Esophagus squamous epithelium (tissue), 5 donors: ENCODE measurements at regions not wholly inside any gene's neighbourhood (a gene's known extent, or its start where the extent isn't known, plus 50 kb on each side); places are given as distances from the start of the nearest gene placed in this dataset.

Experiments used
- DNase-seq: peaks from one replicate; lab custom pipeline; 2025; lab: John Stamatoyannopoulos, UW
- H3K27ac ChIP-seq, 4 donors: fragments of 200-600 bp; sonication (generic); one replicate each; pipeline ENCODE4 v1.5.1; 2016 to 2019; ENCODE audit warnings: mild to moderate bottlenecking in 1 of 4
- H3K27me3 ChIP-seq, 4 donors: fragments of 200-600 bp; sonication (generic); 1 replicate in 3 of 4; 2 replicates in 1 of 4; pipeline versions ENCODE4 v1.5.1 to v1.6.0; 2017 to 2021; ENCODE audit warnings: antibody characterized with exemption in 1 of 4
- H3K36me3 ChIP-seq, 3 donors: fragments of 200-600 bp; sonication (generic); one replicate each; pipeline ENCODE4 v1.5.1; 2016 to 2019
- H3K4me1 ChIP-seq, 3 donors: fragments of 200-600 bp; sonication (generic); one replicate each; pipeline ENCODE4 v1.5.1; 2017 to 2019
- H3K4me3 ChIP-seq, 4 donors: fragments of 200-600 bp; sonication (generic); 1 replicate in 3 of 4; 2 replicates in 1 of 4; pipeline ENCODE4 v1.5.1; 2016 to 2019; ENCODE audit warnings: mild to moderate bottlenecking in 2 of 4, moderate library complexity in 1 of 4
- H3K9me3 ChIP-seq, 3 donors: fragments of 200-600 bp; sonication (generic); one replicate each; pipeline ENCODE4 v1.5.1; 2016 to 2019
- CTCF ChIP-seq, 6 experiments: fragments of 450-650 bp in 4 of 6; fragments of 200-600 bp in 2 of 6; sonication (generic) in 2 of 6; IDR thresholded peaks; one replicate each; pipeline ENCODE4 v1.5.1; 2016 to 2019; ENCODE audit warnings: antibody characterized with exemption in 6 of 6, mild to moderate bottlenecking in 4 of 6, moderate library complexity in 4 of 6
- POLR2A ChIP-seq, 4 donors: fragments of 450-650 bp; IDR thresholded peaks; one replicate each; pipeline ENCODE4 v1.6.1; 2017; ENCODE audit warnings: antibody characterized with exemption in 4 of 4, mild to moderate bottlenecking in 4 of 4, moderate library complexity in 3 of 4
- WGBS, 2 donors: methylation state at CpG; one replicate each; pipeline ENCODE4 v1.1.5; 2018; 5-methylcytosine and 5-hydroxymethylcytosine counted together
- intact Hi-C: fragments of 100-400 bp; cut with DNase I; formaldehyde crosslinking; loops from one replicate; pipeline ENCODE4 v1.15.0; 2022
- donor health status: DM: yes; HTN: yes; CAD: no.

GRCh38 chr4:23973308-23973855 lies 83.5 kb upstream of the PPARGC1A start:
- WGBS, 2 donors: 56 to 79% methylated on average over 1 of the region's 1 CpG
- no peak overlapping the region for H3K27ac ChIP-seq
- no peak for DNase-seq
- H3K4me1 ChIP-seq: peaks cover 0 to 3% (median 0%) of the 10 kb centered on the region in 3 donors
- intact Hi-C loops: no loop called here
- no peaks in the 10 kb centered on the region for H3K36me3 ChIP-seq
- no peak overlapping the region for H3K4me3 ChIP-seq
- H3K9me3 ChIP-seq: no peaks in the 10 kb centered on the region
- no peak for TF ChIP-seq POLR2A (IDR thresholded peaks at IDR 0.05)
- TF ChIP-seq CTCF (IDR thresholded peaks at IDR 0.05): no peak
- no peaks in the 10 kb centered on the region for H3K27me3 ChIP-seq

GRCh38 chr4:23972805-23973204 lies 83.0 kb upstream of the PPARGC1A start:
- no peak overlapping the region for H3K27ac ChIP-seq
- no peaks in the 10 kb centered on the region for H3K36me3 ChIP-seq
- no peak for DNase-seq
- TF ChIP-seq POLR2A (IDR thresholded peaks at IDR 0.05) (no peak), CTCF (IDR thresholded peaks at IDR 0.05) (no peak)
- intact Hi-C loops: no loop called here
- 48 to 60% methylated on average over 3 of the region's 3 CpGs for WGBS, 2 donors
- peaks cover 0 to 3% (median 0%) of the 10 kb centered on the region in 3 donors for H3K4me1 ChIP-seq
- no peak overlapping the region for H3K4me3 ChIP-seq
- no peaks in the 10 kb centered on the region for H3K9me3 ChIP-seq
- H3K27me3 ChIP-seq: no peaks in the 10 kb centered on the region

GRCh38 chr4:23972187-23972586 lies 82.3 kb upstream of the PPARGC1A start:
- Histone ChIP-seq H3K27ac (no peak overlapping the region), H3K27me3 (no peaks in the 10 kb centered on the region), H3K36me3 (no peaks in the 10 kb centered on the region), H3K9me3 (no peaks in the 10 kb centered on the region), H3K4me1 (peaks cover 0 to 3% (median 0%) of the 10 kb centered on the region in 3 donors), H3K4me3 (no peak overlapping the region)
- intact Hi-C loops: no loop called here
- no peak for TF ChIP-seq POLR2A (IDR thresholded peaks at IDR 0.05)
- WGBS, 2 donors: 51 to 79% methylated on average over 2 of the region's 2 CpGs
- no peak for DNase-seq

GRCh38 chr4:23970201-23970850 lies 80.5 kb upstream of the PPARGC1A start:
- Histone ChIP-seq H3K9me3 (no peaks in the 10 kb centered on the region), H3K27ac (no peak overlapping the region), H3K4me3 (no peak overlapping the region), H3K4me1 (peaks cover 0 to 3% (median 0%) of the 10 kb centered on the region in 3 donors), H3K36me3 (no peaks in the 10 kb centered on the region), H3K27me3 (no peaks in the 10 kb centered on the region)
- WGBS, 2 donors: 72 to 86% methylated on average over 6 of the region's 6 CpGs
- intact Hi-C loops: no loop called here
- DNase-seq: no peak
- TF ChIP-seq CTCF (IDR thresholded peaks at IDR 0.05) (no peak), POLR2A (IDR thresholded peaks at IDR 0.05) (no peak)

- TF ChIP-seq POLR2A (IDR thresholded peaks at IDR 0.05): no peak
- TF ChIP-seq CTCF (IDR thresholded peaks at IDR 0.05): no peak
- intact Hi-C loops: no loop called here
- Histone ChIP-seq H3K27me3 (no peaks in the 10 kb centered on the region), H3K4me1 (peaks cover 0 to 3% (median 0%) of the 10 kb centered on the region in 3 donors), H3K4me3 (no peak overlapping the region), H3K36me3 (no peaks in the 10 kb centered on the region), H3K27ac (no peak overlapping the region), H3K9me3 (no peaks in the 10 kb centered on the region)
- 40 to 54% methylated on average over 4 of the region's 4 CpGs for WGBS, 2 donors
- DNase-seq: no peak
These were observed 79.8 kb upstream of the PPARGC1A start for GRCh38 chr4:23969635-23970145.
